HEK293 (cell line): ENCODE measurements at regions not wholly inside any gene's neighbourhood (a gene's known extent, or its start where the extent isn't known, plus 50 kb on each side); places are given as distances from the start of the nearest gene placed in this dataset.

Experiments
- CTCF ChIA-PET: fragments of 350-600 bp; formaldehyde crosslinking; extraction: SDS; loops from one replicate; lab custom pipeline; 2021; ENCODE audit warnings: antibody characterized with exemption; lab: Yijun Ruan, JAX
- POLR2A ChIA-PET: fragments of 300-600 bp; formaldehyde crosslinking; extraction: SDS; loops from one replicate; lab custom pipeline; 2020; ENCODE audit warnings: antibody characterized with exemption, inconsistent platforms; lab: Yijun Ruan, JAX
- H3K27ac ChIP-seq: fragments of 200-500 bp; sonication (Bioruptor generic); 2 replicates; pipeline ENCODE4 v1.5.1; 2014; ENCODE audit warnings: low read depth, low read length, control low read depth, inconsistent platforms; ENCODE audit errors: extremely low read depth
- H3K36me3 ChIP-seq, 2 experiments: fragments of 200-500 bp in 1 of 2; sonication (Bioruptor generic) in 1 of 2; 1 replicate in 1 of 2; 2 replicates in 1 of 2; pipeline ENCODE4 v1.5.1; 2014 to 2017; ENCODE audit warnings: inconsistent platforms in 2 of 2, low read length in 2 of 2; ENCODE audit not compliant: control insufficient read depth in 2 of 2, insufficient read depth in 1 of 2
- H3K4me1 ChIP-seq: fragments of 200-500 bp; sonication (Bioruptor generic); 2 replicates; pipeline ENCODE4 v1.5.1; 2014; ENCODE audit warnings: mild to moderate bottlenecking, low read length, inconsistent platforms; ENCODE audit not compliant: control insufficient read depth, insufficient read depth
- H3K4me3 ChIP-seq: 2 replicates; pipeline ENCODE4 v1.5.1; 2011; ENCODE audit warnings: low read depth, mild to moderate bottlenecking, control low read depth, low read length, moderate library complexity
- H3K9me3 ChIP-seq: fragments of 200-500 bp; sonication (Bioruptor generic); 2 replicates; pipeline ENCODE4 v1.5.1; 2014; ENCODE audit warnings: low read depth, low read length, inconsistent platforms; ENCODE audit not compliant: control insufficient read depth, insufficient read depth
- CTCF ChIP-seq: fragments of 450-650 bp; formaldehyde crosslinking; IDR thresholded peaks from 2 replicates; pipeline ENCODE4 v1.5.1; 2016; ENCODE audit warnings: missing biosample characterization, missing genetic modification characterization
- KLF17 ChIP-seq: fragments of 450-650 bp; formaldehyde crosslinking; IDR thresholded peaks from 2 replicates; pipeline ENCODE4 v1.5.1; 2016; ENCODE audit warnings: missing biosample characterization, missing genetic modification characterization
- PRDM10 ChIP-seq: fragments of 450-650 bp; formaldehyde crosslinking; IDR thresholded peaks from 2 replicates; pipeline ENCODE4 v1.5.1; 2016; ENCODE audit warnings: missing biosample characterization, missing genetic modification characterization
- REST ChIP-seq: fragments of 450-650 bp; formaldehyde crosslinking; IDR thresholded peaks from 2 replicates; pipeline ENCODE4 v1.5.1; 2016; ENCODE audit warnings: missing biosample characterization, missing genetic modification characterization
- SCRT1 ChIP-seq: fragments of 450-650 bp; formaldehyde crosslinking; IDR thresholded peaks from 2 replicates; pipeline ENCODE4 v1.5.1; 2016; ENCODE audit warnings: missing biosample characterization, missing genetic modification characterization, borderline replicate concordance
- SP2 ChIP-seq: fragments of 450-650 bp; formaldehyde crosslinking; IDR thresholded peaks from 2 replicates; pipeline ENCODE4 v1.5.1; 2016; ENCODE audit warnings: missing biosample characterization, missing genetic modification characterization
- TRIM28 ChIP-seq: IDR thresholded peaks from 2 replicates; pipeline ENCODE4 v1.6.1; 2011; ENCODE audit warnings: low read length, control low read depth, borderline replicate concordance
- ZEB2 ChIP-seq: fragments of 450-650 bp; formaldehyde crosslinking; IDR thresholded peaks from 2 replicates; pipeline ENCODE4 v1.5.1; 2016; ENCODE audit warnings: missing biosample characterization, missing genetic modification characterization
- ZIC2 ChIP-seq: fragments of 450-650 bp; formaldehyde crosslinking; IDR thresholded peaks from 2 replicates; pipeline ENCODE4 v1.5.1; 2016; ENCODE audit warnings: missing biosample characterization, missing genetic modification characterization
- ZNF23 ChIP-seq: fragments of 450-650 bp; formaldehyde crosslinking; IDR thresholded peaks from 2 replicates; pipeline ENCODE4 v1.5.1; 2016; ENCODE audit warnings: missing biosample characterization, missing genetic modification characterization, borderline replicate concordance
- ZNF324 ChIP-seq: fragments of 450-650 bp; formaldehyde crosslinking; IDR thresholded peaks from 2 replicates; pipeline ENCODE4 v1.5.1; 2016; ENCODE audit warnings: missing biosample characterization, missing genetic modification characterization
- ZNF404 ChIP-seq: fragments of 450-650 bp; formaldehyde crosslinking; IDR thresholded peaks from 2 replicates; pipeline ENCODE4 v1.5.1; 2017; ENCODE audit warnings: missing biosample characterization, missing genetic modification characterization
- ZNF433 ChIP-seq: fragments of 450-650 bp; formaldehyde crosslinking; IDR thresholded peaks from 2 replicates; pipeline ENCODE4 v1.5.1; 2016; ENCODE audit warnings: missing biosample characterization, missing genetic modification characterization, low read depth
- ZNF48 ChIP-seq: fragments of 450-650 bp; formaldehyde crosslinking; IDR thresholded peaks from 2 replicates; pipeline ENCODE4 v1.5.1; 2016; ENCODE audit warnings: missing biosample characterization, missing genetic modification characterization
- ZNF488 ChIP-seq: fragments of 450-650 bp; formaldehyde crosslinking; IDR thresholded peaks from 2 replicates; pipeline ENCODE4 v1.5.1; 2016; ENCODE audit warnings: missing biosample characterization, missing genetic modification characterization
- ZNF514 ChIP-seq: fragments of 450-650 bp; formaldehyde crosslinking; IDR thresholded peaks from 2 replicates; pipeline ENCODE4 v1.5.1; 2016; ENCODE audit warnings: missing biosample characterization, missing genetic modification characterization
- ZNF530 ChIP-seq: fragments of 450-650 bp; formaldehyde crosslinking; IDR thresholded peaks from 2 replicates; pipeline ENCODE4 v1.5.1; 2016; ENCODE audit warnings: low read depth, missing biosample characterization, missing genetic modification characterization
- ZNF560 ChIP-seq: fragments of 450-650 bp; formaldehyde crosslinking; IDR thresholded peaks from 2 replicates; pipeline ENCODE4 v1.5.1; 2017; ENCODE audit warnings: missing biosample characterization, missing genetic modification characterization, borderline replicate concordance
- ZNF626 ChIP-seq: fragments of 450-650 bp; sonication (Bioruptor Pico); formaldehyde crosslinking; IDR thresholded peaks from 2 replicates; pipeline ENCODE4 v1.5.1; 2018; ENCODE audit warnings: missing biosample characterization, missing genetic modification characterization, inconsistent platforms
- ZNF660 ChIP-seq: fragments of 450-650 bp; IDR thresholded peaks from 2 replicates; pipeline ENCODE4 v1.5.1; 2018; ENCODE audit warnings: missing biosample characterization, mild to moderate bottlenecking, missing genetic modification characterization
- ZNF776 ChIP-seq: fragments of 450-650 bp; formaldehyde crosslinking; IDR thresholded peaks from 2 replicates; pipeline ENCODE4 v1.5.0; 2017; ENCODE audit warnings: missing biosample characterization, missing genetic modification characterization, borderline replicate concordance
- ZNF777 ChIP-seq: fragments of 450-650 bp; formaldehyde crosslinking; IDR thresholded peaks from 2 replicates; pipeline ENCODE4 v1.5.1; 2017; ENCODE audit warnings: missing biosample characterization, missing genetic modification characterization, borderline replicate concordance
- ZSCAN16 ChIP-seq: fragments of 450-650 bp; formaldehyde crosslinking; IDR thresholded peaks from 2 replicates; pipeline ENCODE4 v1.5.1; 2016; ENCODE audit warnings: missing biosample characterization, missing genetic modification characterization
- TF ChIP-seq, protein P1 (sequence below): fragments of 450-650 bp; formaldehyde crosslinking; IDR thresholded peaks from 2 replicates; pipeline ENCODE4 v1.5.1; 2016; ENCODE audit warnings: missing biosample characterization, missing genetic modification characterization

- TF ChIP-seq ZNF776 (tag by site-specific recombination) (no peak), PRDM10 (tag by site-specific recombination) (no peak), ZNF777 (tag by site-specific recombination) (no peak), SP2 (tag by site-specific recombination) (no peak), ZNF626 (tag by site-specific recombination) (no peak), ZNF660 (tag by site-specific recombination) (no peak)
These were observed 185.5 kb downstream of the SCP2D1 start (continued) for GRCh38 chr20:18999086-18999485.

DNA sequence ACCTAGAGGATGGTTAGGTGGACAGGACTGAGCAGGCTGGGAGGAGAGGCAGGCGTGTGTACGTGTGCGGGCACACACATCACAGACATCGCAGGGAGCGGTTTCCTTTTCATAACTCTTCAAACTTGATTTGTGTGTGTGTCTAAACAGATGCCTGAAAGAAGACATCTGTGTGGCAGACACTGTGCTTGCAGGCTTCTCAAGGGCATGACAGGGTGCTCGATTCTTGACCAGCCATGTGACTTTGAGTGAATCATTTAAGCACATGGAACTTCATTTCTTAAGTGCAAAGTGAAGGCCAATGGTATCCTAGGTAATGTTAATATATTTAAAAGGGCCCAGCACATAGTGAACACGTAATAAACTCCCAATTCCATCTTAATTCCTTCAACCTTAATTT is 186.5 kb downstream of the SCP2D1 start:
- Histone ChIP-seq H3K9me3 (no peaks in the 10 kb centered on the region), H3K27ac (no peak overlapping the region), H3K36me3 (no peaks in the 10 kb centered on the region), H3K4me3 (no peak overlapping the region), H3K4me1 (no peaks in the 10 kb centered on the region)
- TF ChIP-seq SCRT1 (tag by site-specific recombination) = no peak
- no peak for TF ChIP-seq TRIM28
- TF ChIP-seq ZEB2 = no peak
- TF ChIP-seq ZNF433 = no peak
- TF ChIP-seq ZNF560 (tag by site-specific recombination) = no peak
- no peak for TF ChIP-seq ZNF23
- POLR2A ChIA-PET = no interaction called here
- CTCF ChIA-PET = no interaction called here

DNA sequence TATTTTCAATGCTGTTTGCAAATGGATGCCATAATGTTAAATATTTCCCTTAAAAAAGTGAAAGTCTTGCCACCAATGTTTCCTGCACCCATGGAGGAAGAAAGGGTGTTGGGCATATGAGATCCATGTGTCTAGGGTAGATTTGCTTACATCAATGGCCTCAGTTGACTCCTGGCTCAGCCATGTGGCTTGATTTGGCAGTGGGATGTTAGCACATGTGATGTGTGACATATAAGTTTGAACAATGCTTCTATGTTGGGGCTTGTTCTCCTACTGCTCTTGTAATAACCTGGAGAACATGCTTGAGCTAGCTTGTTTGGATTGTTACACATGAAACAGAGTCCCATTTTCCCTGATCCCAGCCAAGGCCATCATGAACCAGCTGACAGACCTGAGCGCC is 187.6 kb downstream of the SCP2D1 start:
- H3K4me3 ChIP-seq = no peak overlapping the region
- CTCF ChIA-PET = no interaction called here
- POLR2A ChIA-PET = no interaction called here
- no peaks in the 10 kb centered on the region for H3K4me1 ChIP-seq
- no peaks in the 10 kb centered on the region for H3K9me3 ChIP-seq
- no peaks in the 10 kb centered on the region for H3K36me3 ChIP-seq
- no peak overlapping the region for H3K27ac ChIP-seq
- TF ChIP-seq KLF17 (tag by site-specific recombination) = no peak
- no peak for TF ChIP-seq ZNF324 (tag by site-specific recombination)
- TF ChIP-seq CTCF (tag by site-specific recombination) = no peak
- no peak for TF ChIP-seq ZNF514 (tag by site-specific recombination)
- no peak for TF ChIP-seq REST (tag by site-specific recombination)
- TF ChIP-seq, protein P1, sequence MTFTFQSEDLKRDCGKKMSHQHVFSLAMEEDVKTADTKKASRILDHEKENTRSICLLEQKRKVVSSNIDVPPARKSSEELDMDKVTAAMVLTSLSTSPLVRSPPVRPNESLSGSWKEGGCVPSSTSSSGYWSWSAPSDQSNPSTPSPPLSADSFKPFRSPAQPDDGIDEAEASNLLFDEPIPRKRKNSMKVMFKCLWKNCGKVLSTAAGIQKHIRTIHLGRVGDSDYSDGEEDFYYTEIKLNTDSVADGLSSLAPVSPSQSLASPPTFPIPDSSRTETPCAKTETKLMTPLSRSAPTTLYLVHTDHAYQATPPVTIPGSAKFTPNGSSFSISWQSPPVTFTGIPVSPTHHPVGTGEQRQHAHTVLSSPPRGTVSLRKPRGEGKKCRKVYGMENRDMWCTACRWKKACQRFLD (tag by site-specific recombination) = no peak
- TF ChIP-seq ZIC2 (tag by site-specific recombination) = no peak
- no peak for TF ChIP-seq ZNF48
- TF ChIP-seq ZSCAN16 (tag by site-specific recombination) = no peak
- TF ChIP-seq ZNF530 (tag by site-specific recombination) = no peak
- TF ChIP-seq ZNF488 = no peak
- no peak for TF ChIP-seq ZNF404 (tag by site-specific recombination)
